ENCODE measurements at regions not wholly inside any gene's neighbourhood (a gene's known extent, or its start where the extent isn't known, plus 50 kb on each side); places are given as distances from the start of the nearest gene placed in this dataset.

GRCh38 chr1:221439008-221439746 is 302.7 kb downstream of the DUSP10 start:
- no peak for FAIRE-seq

- no peak for FAIRE-seq
Measured at GRCh38 chr1:221439747-221440501, 302.0 kb downstream of the DUSP10 start.

GRCh38 chr1:221440658-221441057 is 301.2 kb downstream of the DUSP10 start:
- FAIRE-seq = no peak

- no peak for FAIRE-seq
Measured at GRCh38 chr1:221442056-221442455, 299.8 kb downstream of the DUSP10 start.

- FAIRE-seq = no peak
Measured at GRCh38 chr1:221444346-221444745, 297.5 kb downstream of the DUSP10 start.

- FAIRE-seq = no peak
Measured at GRCh38 chr1:221448585-221449175, 293.2 kb downstream of the DUSP10 start.

- FAIRE-seq = no peak
Measured at GRCh38 chr1:221449194-221449593, 292.7 kb downstream of the DUSP10 start.

- FAIRE-seq = no peak
Measured at GRCh38 chr1:221449801-221450470, 292.0 kb downstream of the DUSP10 start.

- FAIRE-seq = no peak
Measured at GRCh38 chr1:221451741-221452140, 290.1 kb downstream of the DUSP10 start.

- FAIRE-seq = no peak
Measured at GRCh38 chr1:221454096-221454495, 287.8 kb downstream of the DUSP10 start.

GRCh38 chr1:221456918-221457317 is 285.0 kb downstream of the DUSP10 start:
- FAIRE-seq = no peak

- no peak for FAIRE-seq
Measured at GRCh38 chr1:221457685-221458446, 284.0 kb downstream of the DUSP10 start.

- FAIRE-seq = no peak
Measured at GRCh38 chr1:221458447-221459156, 283.3 kb downstream of the DUSP10 start.

GRCh38 chr1:221459558-221459957 is 282.3 kb downstream of the DUSP10 start:
- FAIRE-seq = no peak

- FAIRE-seq = no peak
Measured at GRCh38 chr1:221462345-221462744, 279.5 kb downstream of the DUSP10 start.

- no peak for FAIRE-seq
Measured at GRCh38 chr1:221468546-221468945, 273.3 kb downstream of the DUSP10 start.

- no peak for FAIRE-seq
Measured at GRCh38 chr1:221469476-221469875, 272.4 kb downstream of the DUSP10 start.

- FAIRE-seq = no peak
Measured at GRCh38 chr1:221470000-221470698, 271.7 kb downstream of the DUSP10 start.

- no peak for FAIRE-seq
Measured at GRCh38 chr1:221473411-221473810, 268.5 kb downstream of the DUSP10 start.

GRCh38 chr1:221477252-221477651 is 264.6 kb downstream of the DUSP10 start:
- FAIRE-seq = no peak
